ENCODE measurements at regions not wholly inside any gene's neighbourhood (a gene's known extent, or its start where the extent isn't known, plus 50 kb on each side); places are given as distances from the start of the nearest gene placed in this dataset.
"Not testable (repeated sequence)": the region's sequence is repeated elsewhere in the genome, so short reads cannot be mapped to it uniquely, and the experiment has no call there.

- WGBS, 3 donors = 67 to 84% (median 84%) methylated on average over 11 of the region's 11 CpGs
Measured at GRCh38 chr10:34058845-34059614, 724.6 kb upstream of the NRP1 start.

DNA sequence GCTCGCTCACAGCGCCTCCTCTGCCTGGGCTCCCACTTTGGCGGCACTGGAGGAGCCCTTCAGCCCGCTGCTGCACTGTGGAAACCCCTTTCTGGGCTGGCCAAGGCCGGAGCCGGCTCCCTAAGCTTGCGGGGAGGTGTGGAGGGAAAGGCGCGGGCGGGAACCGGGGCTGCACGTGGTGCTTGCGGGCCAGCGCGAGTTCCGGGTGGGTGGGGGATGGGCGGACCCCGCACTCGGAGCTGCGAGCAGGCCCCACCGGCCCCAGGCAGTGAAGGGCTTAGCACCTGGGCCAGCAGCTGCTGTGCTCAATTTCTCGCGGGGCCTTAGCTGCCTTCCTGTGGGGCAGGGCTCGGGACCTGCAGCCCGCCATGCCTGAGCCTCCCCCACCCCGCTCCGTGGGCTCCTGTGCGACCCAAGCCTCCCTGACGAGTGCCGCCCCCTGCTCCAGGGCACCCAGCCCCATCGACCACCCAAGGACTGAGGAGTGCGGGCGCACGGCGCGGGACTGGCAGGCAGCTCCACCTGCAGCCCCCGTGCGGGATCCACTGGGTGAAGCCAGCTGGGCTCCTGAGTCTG, 721.0 kb upstream of the NRP1 start:
- not testable (repeated sequence) for H3K36me3 ChIP-seq (ENCODE audit: control insufficient read depth in 3 of 3, insufficient read depth in 2 of 3, low read depth in 1 of 3, low read length in 3 of 3); H3K9me3 ChIP-seq (ENCODE audit: control insufficient read depth in 2 of 2, insufficient read depth in 1 of 2, low read depth in 1 of 2, low read length in 1 of 2); H3K4me1 ChIP-seq (ENCODE audit: control insufficient read depth in 3 of 3, insufficient read depth in 2 of 3, low read depth in 1 of 3, low read length in 2 of 3); FAIRE-seq; H3K4me3 ChIP-seq (ENCODE audit: low read depth in 1 of 3, low read length in 3 of 3); H3K27ac ChIP-seq (ENCODE audit: low read depth in 1 of 3, low read length in 2 of 3); DNase-seq; H3K27me3 ChIP-seq (ENCODE audit: control insufficient read depth in 3 of 3, insufficient read depth in 3 of 3, low read length in 3 of 3)
- 92 to 96% (median 93%) methylated on average over 27 to 38 of the region's 38 CpGs for WGBS, 3 donors

More at GRCh38 chr10:34058845-34059614, 724.6 kb upstream of the NRP1 start:
- Histone ChIP-seq H3K4me3 (ENCODE audit: low read depth in 1 of 3, low read length in 3 of 3) (no peak overlapping the region), H3K27me3 (ENCODE audit: control insufficient read depth in 3 of 3, insufficient read depth in 3 of 3, low read length in 3 of 3) (no peaks in the 10 kb centered on the region), H3K9me3 (ENCODE audit: control insufficient read depth in 2 of 2, insufficient read depth in 1 of 2, low read depth in 1 of 2, low read length in 1 of 2) (peaks cover 2 to 5% of the 10 kb centered on the region in 2 donors), H3K36me3 (ENCODE audit: control insufficient read depth in 3 of 3, insufficient read depth in 2 of 3, low read depth in 1 of 3, low read length in 3 of 3) (no peaks in the 10 kb centered on the region), H3K4me1 (ENCODE audit: control insufficient read depth in 3 of 3, insufficient read depth in 2 of 3, low read depth in 1 of 3, low read length in 2 of 3) (no peaks in the 10 kb centered on the region), H3K27ac (ENCODE audit: low read depth in 1 of 3, low read length in 2 of 3) (no peak overlapping the region)
- FAIRE-seq (no peak), DNase-seq (no peak)

DNA sequence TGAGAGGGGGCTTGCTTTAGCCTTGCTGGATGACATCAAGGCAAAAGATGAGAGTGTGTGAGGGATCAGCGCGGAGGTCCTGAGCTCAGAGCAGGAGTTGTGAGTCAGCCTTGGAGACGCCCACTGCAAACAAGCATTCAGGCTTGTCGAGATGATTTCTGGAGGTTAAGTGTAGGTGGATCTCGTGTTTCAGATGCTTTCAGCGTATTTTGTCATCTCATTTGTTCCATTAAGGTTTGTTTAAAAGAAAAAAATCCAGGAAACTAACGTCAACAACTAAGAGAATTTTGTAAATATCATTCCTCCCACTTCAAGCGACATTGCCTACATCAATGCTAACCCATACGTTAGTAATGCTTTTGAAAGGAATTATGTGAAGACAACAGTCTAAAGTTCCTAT, 715.4 kb upstream of the NRP1 start:
- no peaks in the 10 kb centered on the region for H3K4me1 ChIP-seq (ENCODE audit: control insufficient read depth in 3 of 3, insufficient read depth in 2 of 3, low read depth in 1 of 3, low read length in 2 of 3)
- no peaks in the 10 kb centered on the region for H3K27me3 ChIP-seq (ENCODE audit: control insufficient read depth in 3 of 3, insufficient read depth in 3 of 3, low read length in 3 of 3)
- H3K4me3 ChIP-seq (ENCODE audit: low read depth in 1 of 3, low read length in 3 of 3) = no peak overlapping the region
- H3K27ac ChIP-seq (ENCODE audit: low read depth in 1 of 3, low read length in 2 of 3) = no peak overlapping the region
- H3K36me3 ChIP-seq (ENCODE audit: control insufficient read depth in 3 of 3, insufficient read depth in 2 of 3, low read depth in 1 of 3, low read length in 3 of 3) = no peaks in the 10 kb centered on the region
- no peak for FAIRE-seq
- no peak for DNase-seq
- 36 to 54% (median 48%) methylated on average over 9 of the region's 9 CpGs for WGBS, 3 donors
- H3K9me3 ChIP-seq (ENCODE audit: control insufficient read depth in 2 of 2, insufficient read depth in 1 of 2, low read depth in 1 of 2, low read length in 1 of 2) = no peaks in the 10 kb centered on the region

DNA sequence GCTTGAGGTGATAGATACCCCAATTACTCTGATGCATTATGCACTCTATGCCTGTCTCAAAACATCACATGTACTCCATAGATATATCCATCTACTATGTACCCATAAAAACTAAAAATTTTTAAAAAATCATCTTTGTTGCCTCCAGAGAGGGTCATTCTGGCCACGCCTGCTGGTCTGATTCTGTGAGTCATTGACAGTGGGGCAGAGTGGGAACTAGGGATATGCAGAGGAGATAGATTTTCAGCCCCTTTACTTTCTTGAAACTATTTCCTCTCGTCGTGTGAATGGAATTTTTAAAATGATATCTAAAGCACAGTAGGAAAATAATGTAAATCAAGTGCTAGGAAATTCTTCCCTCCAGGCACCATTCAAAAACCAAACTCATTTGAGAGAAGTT, 715.0 kb upstream of the NRP1 start:
- Histone ChIP-seq H3K36me3 (ENCODE audit: control insufficient read depth in 3 of 3, insufficient read depth in 2 of 3, low read depth in 1 of 3, low read length in 3 of 3) (no peaks in the 10 kb centered on the region), H3K9me3 (ENCODE audit: control insufficient read depth in 2 of 2, insufficient read depth in 1 of 2, low read depth in 1 of 2, low read length in 1 of 2) (no peaks in the 10 kb centered on the region), H3K27ac (ENCODE audit: low read depth in 1 of 3, low read length in 2 of 3) (no peak overlapping the region), H3K27me3 (ENCODE audit: control insufficient read depth in 3 of 3, insufficient read depth in 3 of 3, low read length in 3 of 3) (no peaks in the 10 kb centered on the region), H3K4me1 (ENCODE audit: control insufficient read depth in 3 of 3, insufficient read depth in 2 of 3, low read depth in 1 of 3, low read length in 2 of 3) (no peaks in the 10 kb centered on the region), H3K4me3 (ENCODE audit: low read depth in 1 of 3, low read length in 3 of 3) (no peak overlapping the region)
- FAIRE-seq = no peak
- no peak for DNase-seq
- 59 to 80% (median 67%) methylated on average over 3 of the region's 3 CpGs for WGBS, 3 donors

- no peak for FAIRE-seq
- 90 to 93% (median 92%) methylated on average over 7 of the region's 7 CpGs for WGBS, 3 donors
- DNase-seq = no peak
- Histone ChIP-seq H3K27me3 (ENCODE audit: control insufficient read depth in 3 of 3, insufficient read depth in 3 of 3, low read length in 3 of 3) (no peaks in the 10 kb centered on the region), H3K4me1 (ENCODE audit: control insufficient read depth in 3 of 3, insufficient read depth in 2 of 3, low read depth in 1 of 3, low read length in 2 of 3) (no peaks in the 10 kb centered on the region), H3K27ac (ENCODE audit: low read depth in 1 of 3, low read length in 2 of 3) (no peak overlapping the region), H3K36me3 (ENCODE audit: control insufficient read depth in 3 of 3, insufficient read depth in 2 of 3, low read depth in 1 of 3, low read length in 3 of 3) (no peaks in the 10 kb centered on the region), H3K4me3 (ENCODE audit: low read depth in 1 of 3, low read length in 3 of 3) (no peak overlapping the region), H3K9me3 (ENCODE audit: control insufficient read depth in 2 of 2, insufficient read depth in 1 of 2, low read depth in 1 of 2, low read length in 1 of 2) (no peaks in the 10 kb centered on the region)
Measured at GRCh38 chr10:34047389-34047788, 712.9 kb upstream of the NRP1 start.

- H3K27ac ChIP-seq (ENCODE audit: low read depth in 1 of 3, low read length in 2 of 3) = no peak overlapping the region
- FAIRE-seq = no peak
- WGBS, 3 donors = 67 to 81% (median 79%) methylated on average over 9 of the region's 9 CpGs
Measured at GRCh38 chr10:34046506-34047034, 712.1 kb upstream of the NRP1 start.

GRCh38 chr10:34045571-34046190, 711.2 kb upstream of the NRP1 start:
- no peaks in the 10 kb centered on the region for H3K36me3 ChIP-seq (ENCODE audit: control insufficient read depth in 3 of 3, insufficient read depth in 2 of 3, low read depth in 1 of 3, low read length in 3 of 3)
- no peak for FAIRE-seq
- no peaks in the 10 kb centered on the region for H3K4me1 ChIP-seq (ENCODE audit: control insufficient read depth in 3 of 3, insufficient read depth in 2 of 3, low read depth in 1 of 3, low read length in 2 of 3)
- WGBS, 3 donors = 74 to 77% (median 76%) methylated on average over 6 of the region's 6 CpGs
- H3K27me3 ChIP-seq (ENCODE audit: control insufficient read depth in 3 of 3, insufficient read depth in 3 of 3, low read length in 3 of 3) = no peaks in the 10 kb centered on the region
- no peak overlapping the region for H3K4me3 ChIP-seq (ENCODE audit: low read depth in 1 of 3, low read length in 3 of 3)
- DNase-seq = no peak
- H3K27ac ChIP-seq (ENCODE audit: low read depth in 1 of 3, low read length in 2 of 3) = no peak overlapping the region
- H3K9me3 ChIP-seq (ENCODE audit: control insufficient read depth in 2 of 2, insufficient read depth in 1 of 2, low read depth in 1 of 2, low read length in 1 of 2) = no peaks in the 10 kb centered on the region

More at GRCh38 chr10:34046506-34047034, 712.1 kb upstream of the NRP1 start:
- no peaks in the 10 kb centered on the region for H3K4me1 ChIP-seq (ENCODE audit: control insufficient read depth in 3 of 3, insufficient read depth in 2 of 3, low read depth in 1 of 3, low read length in 2 of 3)
- H3K27me3 ChIP-seq (ENCODE audit: control insufficient read depth in 3 of 3, insufficient read depth in 3 of 3, low read length in 3 of 3) = no peaks in the 10 kb centered on the region
- no peak overlapping the region for H3K4me3 ChIP-seq (ENCODE audit: low read depth in 1 of 3, low read length in 3 of 3)
- no peaks in the 10 kb centered on the region for H3K36me3 ChIP-seq (ENCODE audit: control insufficient read depth in 3 of 3, insufficient read depth in 2 of 3, low read depth in 1 of 3, low read length in 3 of 3)
- no peaks in the 10 kb centered on the region for H3K9me3 ChIP-seq (ENCODE audit: control insufficient read depth in 2 of 2, insufficient read depth in 1 of 2, low read depth in 1 of 2, low read length in 1 of 2)
- peak in 1 of 2 donors; percentile 17 for DNase-seq

DNA sequence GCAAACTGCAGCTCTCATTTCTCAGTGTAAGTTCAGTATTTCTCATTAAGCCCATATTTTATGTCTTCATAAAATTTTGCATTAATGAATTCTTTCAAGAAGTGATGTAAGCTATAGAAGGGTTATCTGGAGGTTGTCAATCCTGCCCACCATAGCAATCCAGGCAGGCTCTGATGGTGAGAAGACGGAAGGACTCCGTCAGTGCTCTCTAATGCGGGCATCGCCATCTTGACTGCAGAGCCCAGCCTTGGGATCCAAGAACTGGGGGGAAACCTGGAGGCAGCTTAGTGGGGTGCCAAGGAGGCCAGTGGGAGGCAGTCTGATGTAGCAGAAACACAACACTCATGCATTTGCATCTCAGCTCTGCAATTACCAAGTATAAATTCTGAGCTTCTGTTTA, 707.4 kb upstream of the NRP1 start:
- no peak for DNase-seq
- no peak for FAIRE-seq
- no peaks in the 10 kb centered on the region for H3K36me3 ChIP-seq (ENCODE audit: control insufficient read depth in 3 of 3, insufficient read depth in 2 of 3, low read depth in 1 of 3, low read length in 3 of 3)
- 96 to 100% (median 97%) methylated on average over 4 of the region's 4 CpGs for WGBS, 3 donors
- no peak overlapping the region for H3K27ac ChIP-seq (ENCODE audit: low read depth in 1 of 3, low read length in 2 of 3)
- no peaks in the 10 kb centered on the region for H3K27me3 ChIP-seq (ENCODE audit: control insufficient read depth in 3 of 3, insufficient read depth in 3 of 3, low read length in 3 of 3)
- H3K4me3 ChIP-seq (ENCODE audit: low read depth in 1 of 3, low read length in 3 of 3) = no peak overlapping the region
- no peaks in the 10 kb centered on the region for H3K4me1 ChIP-seq (ENCODE audit: control insufficient read depth in 3 of 3, insufficient read depth in 2 of 3, low read depth in 1 of 3, low read length in 2 of 3)
- no peaks in the 10 kb centered on the region for H3K9me3 ChIP-seq (ENCODE audit: control insufficient read depth in 2 of 2, insufficient read depth in 1 of 2, low read depth in 1 of 2, low read length in 1 of 2)

All from small intestine (tissue), 7 donors.